OCI-LY7 (cell line): ENCODE measurements at regions not wholly inside any gene's neighbourhood (a gene's known extent, or its start where the extent isn't known, plus 50 kb on each side); places are given as distances from the start of the nearest gene placed in this dataset.
A peak's percentile ranks its signal among the peaks of the same experiment; 100 is the strongest.

Source experiments
- BruUV-seq: library from RNA; stranded (reverse); fragments of 400-500 nt; replicated peaks from 2 replicates; lab custom pipeline; 2021; lab: Mats Ljungman, UMichigan
- CTCF ChIA-PET: fragments of 300-600 bp; sonication (Branson Sonifier 250); formaldehyde crosslinking; loops from one replicate; lab custom pipeline; 2022; ENCODE audit warnings: antibody characterized with exemption; ENCODE audit not compliant: unreplicated experiment; lab: Charles Lee
- POLR2A ChIA-PET: fragments of 300-600 bp; sonication (Branson Sonifier 250); formaldehyde crosslinking; loops from one replicate; lab custom pipeline; 2022; ENCODE audit warnings: antibody characterized with exemption; lab: Charles Lee
- DNase-seq: peaks from one replicate; pipeline ENCODE4 v3.0.0-alpha.2; 2015; ENCODE audit warnings: low spot score
- H2AFZ ChIP-seq: fragments of 200-600 bp; sonication (generic), shearing (Covaris generic); 2 replicates; pipeline ENCODE4 v1.6.1; 2014; ENCODE audit warnings: mild to moderate bottlenecking, antibody characterized with exemption, low read length, moderate library complexity
- H3K27ac ChIP-seq: fragments of 200-600 bp; sonication (generic); 2 replicates; pipeline ENCODE4 v1.5.1; 2014; ENCODE audit warnings: mixed run types, low read depth, mild to moderate bottlenecking, moderate library complexity, low read length, inconsistent platforms; ENCODE audit not compliant: poor library complexity, severe bottlenecking
- H3K36me3 ChIP-seq: fragments of 200-600 bp; sonication (generic); 2 replicates; pipeline ENCODE4 v1.6.1; 2014; ENCODE audit warnings: mild to moderate bottlenecking, antibody characterized with exemption, low read length, moderate library complexity, mixed read lengths; ENCODE audit not compliant: insufficient read depth
- H3K4me1 ChIP-seq: fragments of 200-600 bp; sonication (generic); 2 replicates; pipeline ENCODE4 v1.5.1; 2014; ENCODE audit warnings: mild to moderate bottlenecking, low read length; ENCODE audit not compliant: insufficient read depth, poor library complexity, severe bottlenecking
- H3K4me2 ChIP-seq: fragments of 200-600 bp; sonication (generic); 2 replicates; pipeline ENCODE4 v1.6.1; 2014; ENCODE audit warnings: mild to moderate bottlenecking, low read length
- H3K4me3 ChIP-seq: fragments of 200-600 bp; sonication (generic); 2 replicates; pipeline ENCODE4 v1.5.1; 2014; ENCODE audit warnings: mild to moderate bottlenecking, low read depth, low read length; ENCODE audit not compliant: poor library complexity, severe bottlenecking
- H3K79me2 ChIP-seq: fragments of 200-600 bp; sonication (generic); 2 replicates; pipeline ENCODE4 v1.6.1; 2016; ENCODE audit warnings: low read depth, mild to moderate bottlenecking, low read length, moderate library complexity, mixed read lengths; ENCODE audit not compliant: insufficient read depth
- H3K9me2 ChIP-seq: fragments of 200-600 bp; sonication (generic); 2 replicates; pipeline ENCODE4 v1.6.1; 2016; ENCODE audit warnings: mild to moderate bottlenecking, low read length, mixed read lengths; ENCODE audit not compliant: insufficient read depth
- H3K9me3 ChIP-seq: fragments of 200-600 bp; sonication (generic); 2 replicates; pipeline ENCODE4 v1.6.1; 2014; ENCODE audit warnings: mild to moderate bottlenecking, mixed run types, low read length, mixed read lengths
- H4K20me1 ChIP-seq: fragments of 200-600 bp; sonication (generic); 2 replicates; pipeline ENCODE4 v1.6.1; 2014; ENCODE audit warnings: mild to moderate bottlenecking, antibody characterized with exemption, low read length, moderate library complexity, mixed read lengths; ENCODE audit not compliant: insufficient read depth
- CTCF ChIP-seq: fragments of 200-600 bp; sonication (generic); conservative IDR thresholded peaks from 2 replicates; pipeline ENCODE4 v1.5.1; 2014; ENCODE audit warnings: mild to moderate bottlenecking, antibody characterized with exemption, low read length, moderate library complexity, mixed read lengths
- EZH2phosphoT487 ChIP-seq: fragments of 200-600 bp; sonication (generic); IDR thresholded peaks from 2 replicates; pipeline ENCODE4 v1.6.1; 2018; ENCODE audit warnings: low read depth, borderline replicate concordance, mild to moderate bottlenecking, mixed run types, antibody characterized with exemption, low read length, moderate library complexity, mixed read lengths
- intact Hi-C: fragments of 100-400 bp; cut with micrococcal nuclease; formaldehyde crosslinking; loops from one replicate; pipeline ENCODE4 v1.10.0; 2022; ENCODE audit not compliant: unreplicated experiment

- TF ChIP-seq CTCF (no peak), EZH2phosphoT487 (no peak)
- Histone ChIP-seq H3K36me3 (no peaks in the 10 kb centered on the region), H3K4me3 (no peak overlapping the region), H3K79me2 (no peaks in the 10 kb centered on the region), H2AFZ (peak overlapping the region; percentile 2; the same call in 1 of the 2 replicates), H4K20me1 (no peaks in the 10 kb centered on the region), H3K4me1 (peaks cover 83% of the 10 kb centered on the region), H3K9me2 (no peaks in the 10 kb centered on the region), H3K27ac (no peak overlapping the region), H3K4me2 (no peak overlapping the region), H3K9me3 (no peaks in the 10 kb centered on the region)
- ChIA-PET POLR2A (interaction anchor here (0.6 to 1.3 kb wide), 2 partner anchors 109 to 117 kb away, joined by 4 to 5 read pairs; no protein-coding TSS in a partner anchor), CTCF (no interaction called here)
- intact Hi-C loops: no loop called here
- BruUV-seq: no TSS peak
- DNase-seq: no peak
Measured at GRCh38 chr2:64218137-64218802, 74.0 kb upstream of the PELI1 start.

GRCh38 chr2:64219149-64219548, 74.9 kb upstream of the PELI1 start:
- ChIA-PET CTCF (interaction anchor here (1.3 kb wide), 1 partner anchor 108 kb away, joined by 4 read pairs; no protein-coding TSS in a partner anchor), POLR2A (interaction anchor here (0.6 to 1.5 kb wide), 9 partner anchors 9 to 596 kb away, joined by 4 to 13 read pairs (median 5); no protein-coding TSS in a partner anchor)
- intact Hi-C loops: no loop called here
- DNase-seq: peak; percentile 24
- no peaks in the 10 kb centered on the region for H3K79me2 ChIP-seq
- peaks cover 79% of the 10 kb centered on the region for H3K4me1 ChIP-seq
- no peak overlapping the region for H3K4me3 ChIP-seq
- no peak overlapping the region; the same call in 1 of the 2 replicates for H2AFZ ChIP-seq
- BruUV-seq: no TSS peak
- peak overlapping the region; percentile 5 for H3K27ac ChIP-seq
- H3K9me2 ChIP-seq: no peaks in the 10 kb centered on the region
- H3K4me2 ChIP-seq: 0 out of 2 replicates have a peak overlapping the region, but pooled peaks have one; percentile 2
- no peaks in the 10 kb centered on the region for H3K9me3 ChIP-seq
- no peaks in the 10 kb centered on the region for H4K20me1 ChIP-seq
- H3K36me3 ChIP-seq: no peaks in the 10 kb centered on the region
- TF ChIP-seq EZH2phosphoT487 (no peak), CTCF (no peak)

- Histone ChIP-seq H2AFZ (peak overlapping the region; percentile 55; the same call in 1 of the 2 replicates), H3K27ac (no peak overlapping the region), H4K20me1 (no peaks in the 10 kb centered on the region), H3K36me3 (no peaks in the 10 kb centered on the region), H3K4me1 (peaks cover 68% of the 10 kb centered on the region), H3K4me3 (no peak overlapping the region), H3K79me2 (no peaks in the 10 kb centered on the region), H3K4me2 (peak overlapping the region; percentile 38), H3K9me3 (no peaks in the 10 kb centered on the region), H3K9me2 (no peaks in the 10 kb centered on the region)
- peak; percentile 38 for DNase-seq
- BruUV-seq: no TSS peak
- intact Hi-C loops: no loop called here
- ChIA-PET POLR2A (interaction anchor here (0.7 to 2.1 kb wide), 3 partner anchors 10 to 79 kb away, joined by 3 to 6 read pairs (median 5); no protein-coding TSS in a partner anchor), CTCF (no interaction called here)
- TF ChIP-seq EZH2phosphoT487 (no peak), CTCF (no peak)
Measured at GRCh38 chr2:64220265-64220664, 76.0 kb upstream of the PELI1 start.
